Spinal cord (tissue), 9 donors: ENCODE measurements at regions not wholly inside any gene's neighbourhood (a gene's known extent, or its start where the extent isn't known, plus 50 kb on each side); places are given as distances from the start of the nearest gene placed in this dataset.
"Not testable (repeated sequence)": the region's sequence is repeated elsewhere in the genome, so short reads cannot be mapped to it uniquely, and the experiment has no call there.

Source experiments
- DNase-seq, 6 donors: peaks; one replicate each; pipeline versions ENCODE4 v3.0.0 to v3.0.0-alpha.2; 2013 to 2015; ENCODE audit warnings: low spot score in 6 of 6, low read depth in 4 of 6
- H3K27ac ChIP-seq: one replicate; pipeline ENCODE4 v1.5.1; 2013; ENCODE audit warnings: low read depth, low read length, control low read depth
- H3K27me3 ChIP-seq: one replicate; pipeline ENCODE4 v1.6.1; 2013; ENCODE audit warnings: low read length; ENCODE audit not compliant: control insufficient read depth, insufficient read depth
- H3K36me3 ChIP-seq: one replicate; pipeline ENCODE4 v1.6.1; 2013; ENCODE audit warnings: low read length; ENCODE audit not compliant: control insufficient read depth, insufficient read depth
- H3K4me1 ChIP-seq: one replicate; pipeline ENCODE4 v1.6.1; 2013; ENCODE audit warnings: low read length; ENCODE audit not compliant: control insufficient read depth, insufficient read depth
- H3K4me3 ChIP-seq: one replicate; pipeline ENCODE4 v1.5.1; 2013; ENCODE audit warnings: low read depth, low read length, control low read depth
- H3K9me3 ChIP-seq: one replicate; pipeline ENCODE4 v1.6.1; 2013; ENCODE audit warnings: low read length; ENCODE audit not compliant: control insufficient read depth, insufficient read depth
- WGBS: methylation state at CpG from one replicate; pipeline ENCODE4 v1.1.5; 2013; ENCODE audit warnings: missing lambda C conversion rate; ENCODE audit not compliant: insufficient coverage; 5-methylcytosine and 5-hydroxymethylcytosine counted together
- donor health status: healthy.

DNA sequence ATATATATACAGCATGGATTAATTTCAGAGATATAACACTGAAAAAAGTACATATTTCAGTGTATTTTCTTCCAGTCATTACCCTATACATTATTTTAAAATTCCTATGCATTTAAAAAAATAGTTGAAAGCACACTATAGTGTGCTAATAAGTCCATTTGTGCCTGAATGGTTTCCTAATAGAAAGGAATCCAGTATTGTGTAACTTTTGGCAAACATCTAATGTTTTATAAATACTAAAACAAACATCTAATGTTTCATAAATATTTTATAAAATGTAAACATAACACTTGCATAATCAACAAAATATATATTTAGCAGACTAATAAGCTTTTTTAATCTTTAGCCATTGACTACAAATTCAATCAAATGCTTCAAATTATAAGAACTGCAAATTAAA is 126.6 kb upstream of the FIBIN start:
- H3K27me3 ChIP-seq: no peaks in the 10 kb centered on the region
- H3K36me3 ChIP-seq: no peaks in the 10 kb centered on the region
- H3K4me3 ChIP-seq: no peak overlapping the region
- H3K4me1 ChIP-seq: no peaks in the 10 kb centered on the region
- DNase-seq: no peak
- H3K27ac ChIP-seq: no peak overlapping the region
- no peaks in the 10 kb centered on the region for H3K9me3 ChIP-seq

DNA sequence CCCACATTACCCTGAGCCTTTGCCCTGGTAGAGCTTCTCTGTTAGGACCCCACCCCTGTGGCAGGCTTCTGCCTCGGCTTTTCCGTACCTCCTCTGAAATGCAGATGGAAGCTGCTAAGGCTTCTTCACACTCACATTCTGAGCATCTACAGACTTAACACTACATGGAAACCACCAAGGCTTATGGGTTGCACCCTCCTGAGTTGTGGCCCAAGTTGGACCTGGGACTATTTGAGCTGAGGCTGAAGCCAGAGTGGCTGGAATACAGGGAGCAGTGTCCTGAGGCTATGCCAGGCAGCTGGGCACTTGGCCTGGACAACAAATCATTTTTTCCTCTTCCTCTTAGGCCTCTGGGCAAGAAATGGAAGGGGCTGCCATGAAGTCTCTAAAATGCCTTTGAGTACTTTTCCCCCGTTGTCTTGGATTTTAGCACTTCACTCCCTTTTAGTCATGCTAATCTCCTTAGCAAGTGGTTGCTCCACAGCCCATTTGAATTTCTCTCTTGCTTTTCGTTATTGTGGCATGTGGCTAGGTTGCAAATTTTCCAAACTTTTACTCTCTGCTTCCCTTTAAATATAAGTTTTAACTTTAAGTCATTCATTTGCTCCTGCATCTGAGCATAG is 114.8 kb upstream of the FIBIN start:
- Histone ChIP-seq H3K4me1 (no peaks in the 10 kb centered on the region), H3K9me3 (peaks cover 9% of the 10 kb centered on the region), H3K27me3 (no peaks in the 10 kb centered on the region), H3K4me3 (no peak overlapping the region), H3K27ac (no peak overlapping the region), H3K36me3 (no peaks in the 10 kb centered on the region)
- WGBS: 80% methylated on average over 3 of the region's 4 CpGs
- DNase-seq: no peak

DNA sequence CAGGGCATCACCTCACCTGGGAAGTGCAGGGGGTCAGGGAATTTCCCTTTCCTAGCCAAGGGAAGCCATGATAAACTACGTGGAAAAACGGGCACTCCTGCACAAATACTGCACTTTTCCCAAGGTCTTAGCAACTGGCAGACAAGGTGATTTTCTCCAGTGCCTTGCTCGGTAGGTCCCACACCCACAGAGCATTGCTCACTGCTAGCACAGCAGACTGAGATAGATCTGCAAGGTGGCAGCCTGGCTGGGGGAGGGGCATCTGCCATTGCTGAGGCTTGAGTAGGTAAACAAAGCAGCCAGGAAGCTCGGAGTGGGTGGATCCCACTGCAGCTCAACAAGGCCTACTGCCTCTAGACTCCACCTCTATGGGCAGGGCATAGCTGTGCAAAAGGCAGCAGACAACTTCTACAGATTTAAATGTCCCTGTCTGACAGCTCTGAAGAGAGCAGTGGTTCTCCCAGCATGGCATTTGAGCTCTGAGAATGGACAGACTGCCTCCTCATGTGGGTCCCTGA is 111.5 kb upstream of the FIBIN start:
- not testable (repeated sequence) for DNase-seq, H3K27ac ChIP-seq

DNA sequence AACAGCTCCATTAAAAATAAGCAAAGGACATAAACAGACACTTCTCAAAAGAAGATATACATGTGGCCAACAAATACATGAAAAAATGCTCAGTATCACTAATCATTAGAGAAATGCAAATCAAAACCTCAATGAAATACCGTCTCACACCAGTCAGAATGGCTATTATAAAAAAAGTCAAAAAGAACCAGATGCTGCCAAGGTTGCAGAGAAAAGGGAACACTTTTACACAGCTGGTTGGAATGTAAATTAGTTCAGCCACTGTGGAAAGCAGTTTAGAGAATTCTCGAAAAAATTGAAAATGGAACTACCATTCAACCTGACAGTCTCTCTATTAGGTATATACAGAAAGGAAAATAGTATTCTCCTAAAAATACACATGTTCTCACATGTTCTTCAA is 102.4 kb upstream of the FIBIN start:
- H3K9me3 ChIP-seq: no peaks in the 10 kb centered on the region
- no CpG with 5 or more reads among the region's 2 CpGs for WGBS
- no peaks in the 10 kb centered on the region for H3K4me1 ChIP-seq
- no peak for DNase-seq
- H3K27ac ChIP-seq: no peak overlapping the region
- H3K27me3 ChIP-seq: no peaks in the 10 kb centered on the region
- H3K36me3 ChIP-seq: no peaks in the 10 kb centered on the region
- no peak overlapping the region for H3K4me3 ChIP-seq

More for the DNA sequence above, 111.5 kb upstream of the FIBIN start:
- not testable (repeated sequence) for H3K36me3 ChIP-seq, H3K4me3 ChIP-seq, H3K4me1 ChIP-seq, H3K9me3 ChIP-seq, H3K27me3 ChIP-seq
- WGBS: 97% methylated on average over 4 of the region's 4 CpGs

DNA sequence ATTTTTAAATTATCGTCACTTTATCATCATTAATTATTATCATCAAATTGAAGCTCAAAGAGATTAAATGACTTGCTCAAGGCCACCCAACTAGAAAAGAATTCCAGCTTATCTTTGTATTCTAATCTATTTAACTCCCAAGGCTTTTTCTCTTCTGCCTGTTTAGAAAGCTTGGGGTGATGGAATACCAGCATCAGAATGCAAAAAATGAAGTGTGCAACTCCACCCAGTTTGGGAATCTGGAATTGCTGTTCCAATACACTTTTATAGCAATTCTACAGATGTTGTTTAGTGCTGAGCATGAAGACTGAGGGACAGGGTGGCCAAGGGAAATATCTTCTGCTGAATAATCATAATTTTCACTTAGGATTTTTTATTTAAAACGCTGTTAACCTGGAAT is 97.2 kb upstream of the FIBIN start:
- DNase-seq: no peak
- H3K27me3 ChIP-seq: no peaks in the 10 kb centered on the region
- no peaks in the 10 kb centered on the region for H3K4me1 ChIP-seq
- H3K4me3 ChIP-seq: no peak overlapping the region
- no CpG with 5 or more reads among the region's 2 CpGs for WGBS
- H3K9me3 ChIP-seq: no peaks in the 10 kb centered on the region
- no peaks in the 10 kb centered on the region for H3K36me3 ChIP-seq
- no peak overlapping the region for H3K27ac ChIP-seq

DNA sequence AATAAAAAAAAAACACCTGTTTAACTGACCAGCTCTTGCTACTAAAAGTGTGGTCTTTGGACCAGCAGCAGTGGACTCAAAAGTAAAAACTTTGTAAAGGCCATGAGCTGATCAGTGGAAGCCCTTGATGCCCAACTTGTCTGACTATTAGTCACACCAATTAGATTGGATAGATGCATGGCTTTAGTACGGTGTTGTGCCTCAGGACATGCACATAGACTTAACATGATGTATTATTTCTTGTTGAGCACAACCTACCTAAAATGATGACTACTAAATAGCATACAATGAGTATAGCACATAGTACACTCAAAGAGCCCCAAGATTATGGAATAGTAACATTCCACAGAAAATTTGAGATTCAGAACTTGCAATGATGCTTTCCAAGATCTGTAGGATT is 95.1 kb upstream of the FIBIN start:
- Histone ChIP-seq H3K27ac (no peak overlapping the region), H3K9me3 (no peaks in the 10 kb centered on the region)
- no CpG with 5 or more reads among the region's 1 CpG for WGBS

DNA sequence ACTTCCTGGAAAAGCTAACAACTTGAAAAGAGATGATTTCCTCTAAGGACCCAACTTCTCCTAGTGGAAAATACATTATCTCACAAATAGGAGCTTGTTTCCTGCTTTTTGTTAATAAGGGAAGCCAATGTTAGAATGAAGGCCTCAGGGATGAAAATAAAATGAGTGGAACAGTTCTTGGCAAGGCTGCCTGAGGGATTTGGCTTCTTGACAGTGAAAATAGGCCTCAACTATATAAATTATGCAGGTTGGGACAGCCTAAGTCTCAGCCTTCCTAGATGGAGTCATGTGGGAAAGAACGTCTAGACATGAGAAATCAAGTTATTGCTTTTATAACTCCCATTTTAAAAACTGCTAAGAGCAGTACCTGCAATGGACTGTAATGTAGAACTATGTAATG is 92.8 kb upstream of the FIBIN start:
- peak in 2 of 6 donors; percentile 42 to 44 for DNase-seq
- no peak overlapping the region for H3K4me3 ChIP-seq
- H3K27ac ChIP-seq: no peak overlapping the region
- no peaks in the 10 kb centered on the region for H3K9me3 ChIP-seq
- H3K27me3 ChIP-seq: no peaks in the 10 kb centered on the region
- H3K36me3 ChIP-seq: no peaks in the 10 kb centered on the region
- H3K4me1 ChIP-seq: peaks cover 4% of the 10 kb centered on the region
- no CpG with 5 or more reads among the region's 1 CpG for WGBS

More for the DNA sequence above, 95.1 kb upstream of the FIBIN start:
- no peak overlapping the region for H3K4me3 ChIP-seq
- H3K27me3 ChIP-seq: no peaks in the 10 kb centered on the region
- DNase-seq: no peak
- H3K4me1 ChIP-seq: no peaks in the 10 kb centered on the region
- no peaks in the 10 kb centered on the region for H3K36me3 ChIP-seq

DNA sequence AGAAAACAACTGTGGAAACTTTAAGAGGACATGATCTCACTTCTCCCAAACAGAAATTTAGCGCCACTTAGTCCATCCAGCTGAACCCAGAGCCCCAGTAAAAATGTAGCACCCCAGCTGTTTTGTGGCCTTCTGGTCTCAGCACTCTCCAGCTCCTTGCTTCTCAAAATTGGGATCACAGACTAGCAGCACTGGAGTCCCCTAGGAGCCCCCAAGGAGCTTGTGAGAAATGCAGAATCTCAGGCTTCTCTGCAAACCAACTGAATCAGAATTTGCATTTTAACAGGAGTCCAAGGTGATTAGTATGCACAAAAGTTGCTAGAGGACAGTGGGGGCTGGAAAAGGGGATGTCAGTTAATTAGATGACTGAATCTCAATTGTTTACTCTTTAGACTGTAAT is 89.8 kb upstream of the FIBIN start:
- peak overlapping the region; percentile 42 for H3K27ac ChIP-seq
- H3K27me3 ChIP-seq: no peaks in the 10 kb centered on the region
- H3K36me3 ChIP-seq: no peaks in the 10 kb centered on the region
- WGBS: 40% methylated on average over 1 of the region's 1 CpG
- H3K4me3 ChIP-seq: no peak overlapping the region
- H3K9me3 ChIP-seq: no peaks in the 10 kb centered on the region
- peak in 5 of 6 donors; percentile 31 to 80 (median 42) for DNase-seq
- H3K4me1 ChIP-seq: peaks cover 4% of the 10 kb centered on the region

DNA sequence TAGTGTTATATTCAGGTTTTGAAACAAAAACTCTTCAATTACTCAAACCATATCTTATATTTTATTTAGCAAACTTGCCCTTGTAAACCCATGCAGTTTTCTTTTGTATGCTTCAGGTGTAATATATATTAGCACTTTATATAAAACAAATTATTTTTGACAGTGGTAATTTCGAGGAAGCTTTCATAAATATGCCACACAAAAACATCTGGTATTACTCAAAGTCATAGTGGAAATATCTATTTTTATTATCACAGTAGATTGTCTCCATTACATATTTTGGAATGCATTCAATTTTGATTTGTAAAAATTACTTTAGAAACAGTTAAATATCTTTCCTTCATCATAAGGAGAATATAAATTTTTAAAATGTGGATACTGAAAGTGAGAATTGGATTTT is 89.1 kb upstream of the FIBIN start:
- Histone ChIP-seq H3K27ac (peak overlapping the region; percentile 69), H3K4me3 (no peak overlapping the region)

DNA sequence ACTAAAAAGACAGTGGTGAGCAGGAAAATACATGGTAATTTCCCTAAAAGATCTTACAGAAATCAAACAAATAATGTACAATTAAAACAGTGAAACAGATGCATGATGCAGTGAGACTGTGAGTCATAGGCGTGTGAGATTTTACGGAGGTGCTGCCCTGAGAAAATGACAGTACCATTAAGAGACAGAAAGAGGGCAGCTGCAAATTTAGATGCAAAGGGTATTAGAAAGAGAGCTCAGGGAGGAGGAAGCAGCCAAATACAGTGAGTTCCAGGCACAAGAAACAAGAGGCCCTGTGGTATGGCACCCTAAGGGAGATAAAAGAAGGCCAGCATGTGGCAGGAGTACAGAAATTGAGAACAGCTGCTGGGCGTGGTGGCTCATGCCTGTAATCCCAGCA is 88.5 kb upstream of the FIBIN start:
- H3K4me1 ChIP-seq: peaks cover 4% of the 10 kb centered on the region
- DNase-seq: peak in 3 of 6 donors; percentile 26 to 48 (median 47)
- H3K36me3 ChIP-seq: no peaks in the 10 kb centered on the region
- no peaks in the 10 kb centered on the region for H3K9me3 ChIP-seq
- no peak overlapping the region for H3K4me3 ChIP-seq
- H3K27me3 ChIP-seq: no peaks in the 10 kb centered on the region
- H3K27ac ChIP-seq: peak overlapping the region; percentile 69
- WGBS: 33% methylated on average over 3 of the region's 3 CpGs

More for the DNA sequence above, 89.1 kb upstream of the FIBIN start:
- DNase-seq: no peak
- no peaks in the 10 kb centered on the region for H3K9me3 ChIP-seq
- H3K4me1 ChIP-seq: peaks cover 4% of the 10 kb centered on the region
- WGBS: no CpG with 5 or more reads among the region's 1 CpG
- no peaks in the 10 kb centered on the region for H3K36me3 ChIP-seq
- no peaks in the 10 kb centered on the region for H3K27me3 ChIP-seq
